Rectal smooth muscle tissue (tissue), 1 donor: ENCODE measurements at regions not wholly inside any gene's neighbourhood (a gene's known extent, or its start where the extent isn't known, plus 50 kb on each side); places are given as distances from the start of the nearest gene placed in this dataset.

ENCODE experiments used
- H3K27ac ChIP-seq: one replicate; pipeline ENCODE4 v1.7.0; 2013; ENCODE audit warnings: low read depth, low read length, inconsistent platforms
- H3K27me3 ChIP-seq: one replicate; pipeline ENCODE4 v1.7.0; 2013; ENCODE audit warnings: low read length; ENCODE audit not compliant: control insufficient read depth, insufficient read depth
- H3K36me3 ChIP-seq: one replicate; pipeline ENCODE4 v1.7.0; 2013; ENCODE audit warnings: low read length; ENCODE audit not compliant: control insufficient read depth, insufficient read depth
- H3K4me1 ChIP-seq: one replicate; pipeline ENCODE4 v1.7.0; 2013; ENCODE audit warnings: low read length; ENCODE audit not compliant: control insufficient read depth, insufficient read depth
- H3K4me3 ChIP-seq: one replicate; pipeline ENCODE4 v1.7.0; 2013; ENCODE audit warnings: low read length
- H3K9ac ChIP-seq: one replicate; pipeline ENCODE4 v1.7.0; 2013; ENCODE audit warnings: low read length

DNA sequence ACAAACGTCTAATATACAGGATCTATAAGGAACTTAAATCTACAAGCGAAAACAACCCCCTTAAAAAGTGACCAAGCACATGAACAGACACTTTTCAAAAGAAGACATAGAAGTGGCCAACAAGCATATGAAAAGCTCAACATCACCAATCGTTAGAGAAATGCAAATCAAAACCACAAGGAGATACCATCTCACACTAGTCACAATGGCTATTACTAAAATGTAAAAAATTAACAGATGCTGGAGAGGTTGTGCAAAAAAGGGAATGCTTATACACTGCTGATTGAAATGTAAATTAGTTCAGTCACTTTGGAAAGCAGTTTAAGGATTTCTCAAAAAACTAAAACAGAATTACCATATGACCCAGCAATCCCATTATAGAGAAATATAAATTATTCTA is 1148.5 kb upstream of the FAM98A start:
- Histone ChIP-seq H3K9ac (no peak overlapping the region), H3K4me1 (no peaks in the 10 kb centered on the region), H3K27ac (no peak overlapping the region), H3K4me3 (no peak overlapping the region), H3K27me3 (no peaks in the 10 kb centered on the region), H3K36me3 (no peaks in the 10 kb centered on the region)

GRCh38 chr2:34738691-34739090 is 1139.6 kb upstream of the FAM98A start:
- Histone ChIP-seq H3K9ac (no peak overlapping the region), H3K36me3 (no peaks in the 10 kb centered on the region), H3K4me3 (no peak overlapping the region), H3K4me1 (no peaks in the 10 kb centered on the region), H3K27ac (no peak overlapping the region), H3K27me3 (no peaks in the 10 kb centered on the region)

DNA sequence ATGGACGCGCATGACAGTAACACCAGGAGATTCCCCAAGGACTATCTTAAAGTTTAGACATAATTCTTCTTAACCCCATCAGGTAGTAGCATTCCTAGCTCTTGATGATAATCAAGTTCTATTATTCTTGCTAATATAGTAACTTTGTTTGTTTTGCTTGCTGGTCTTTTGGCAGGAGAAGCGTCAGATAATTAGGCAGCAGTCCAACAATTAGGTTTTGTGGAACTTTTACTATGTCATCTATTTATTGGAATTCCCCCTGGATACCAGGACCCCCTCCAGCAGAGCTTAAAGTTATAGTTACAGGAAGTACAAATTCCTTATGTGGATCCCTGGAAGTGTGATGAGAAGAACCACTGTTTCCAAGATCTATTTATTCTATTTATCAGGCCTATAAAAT is 1138.0 kb upstream of the FAM98A start:
- H3K27me3 ChIP-seq, result no peaks in the 10 kb centered on the region
- no peak overlapping the region for H3K4me3 ChIP-seq
- H3K9ac ChIP-seq, result no peak overlapping the region
- H3K27ac ChIP-seq, result no peak overlapping the region
- no peaks in the 10 kb centered on the region for H3K4me1 ChIP-seq
- no peaks in the 10 kb centered on the region for H3K36me3 ChIP-seq

GRCh38 chr2:34736482-34736881 is 1137.4 kb upstream of the FAM98A start:
- H3K27ac ChIP-seq, result no peak overlapping the region
- H3K36me3 ChIP-seq, result no peaks in the 10 kb centered on the region
- H3K4me3 ChIP-seq, result no peak overlapping the region
- H3K9ac ChIP-seq, result no peak overlapping the region
- H3K27me3 ChIP-seq, result no peaks in the 10 kb centered on the region
- H3K4me1 ChIP-seq, result no peaks in the 10 kb centered on the region

DNA sequence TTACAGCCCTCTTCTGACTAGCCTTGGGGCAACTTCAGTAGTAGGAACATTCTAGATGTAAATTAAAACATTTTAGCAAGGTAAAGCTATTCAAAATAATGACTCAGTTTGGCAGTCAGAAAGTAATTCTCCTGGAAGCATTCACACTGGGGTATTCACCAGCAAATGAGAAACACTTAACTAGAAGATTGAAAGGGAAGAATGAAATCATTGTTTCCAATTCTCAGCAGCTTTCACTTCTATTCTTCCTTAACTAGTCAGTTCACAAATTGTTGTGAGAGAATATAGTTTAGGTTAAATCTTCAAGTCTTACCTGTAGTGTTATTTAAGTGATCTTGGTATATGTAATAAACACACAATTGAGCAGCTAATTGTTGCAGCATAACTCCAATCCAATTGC is 1135.6 kb upstream of the FAM98A start:
- H3K4me1 ChIP-seq, result no peaks in the 10 kb centered on the region
- no peak overlapping the region for H3K9ac ChIP-seq
- H3K27me3 ChIP-seq, result no peaks in the 10 kb centered on the region
- H3K36me3 ChIP-seq, result no peaks in the 10 kb centered on the region
- no peak overlapping the region for H3K27ac ChIP-seq
- H3K4me3 ChIP-seq, result no peak overlapping the region

- Histone ChIP-seq H3K9ac (no peak overlapping the region), H3K27me3 (no peaks in the 10 kb centered on the region), H3K36me3 (no peaks in the 10 kb centered on the region), H3K27ac (no peak overlapping the region), H3K4me1 (no peaks in the 10 kb centered on the region), H3K4me3 (no peak overlapping the region)
Measured at GRCh38 chr2:34734042-34734441, 1134.9 kb upstream of the FAM98A start.

DNA sequence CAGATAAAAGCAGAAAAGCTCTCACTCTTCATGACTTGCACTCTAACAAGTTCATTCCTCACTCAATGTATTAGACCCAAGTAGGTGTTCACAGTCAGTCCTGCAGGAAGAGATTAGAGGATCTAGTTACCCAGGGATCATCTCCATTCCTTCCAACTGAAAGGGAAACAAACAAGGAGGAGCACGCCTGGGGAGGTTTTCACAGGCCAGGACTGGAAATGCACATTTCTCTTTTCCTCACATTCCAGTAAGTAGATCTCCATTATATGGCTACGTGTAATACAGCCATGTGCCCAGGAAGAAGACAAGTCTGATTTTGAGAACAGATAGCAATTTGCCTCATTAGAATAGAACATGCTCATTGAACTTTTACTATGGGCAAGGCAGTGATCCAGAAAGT is 1132.2 kb upstream of the FAM98A start:
- H3K4me1 ChIP-seq, result no peaks in the 10 kb centered on the region
- H3K27me3 ChIP-seq, result no peaks in the 10 kb centered on the region
- no peaks in the 10 kb centered on the region for H3K36me3 ChIP-seq
- no peak overlapping the region for H3K4me3 ChIP-seq
- H3K9ac ChIP-seq, result no peak overlapping the region
- no peak overlapping the region for H3K27ac ChIP-seq

DNA sequence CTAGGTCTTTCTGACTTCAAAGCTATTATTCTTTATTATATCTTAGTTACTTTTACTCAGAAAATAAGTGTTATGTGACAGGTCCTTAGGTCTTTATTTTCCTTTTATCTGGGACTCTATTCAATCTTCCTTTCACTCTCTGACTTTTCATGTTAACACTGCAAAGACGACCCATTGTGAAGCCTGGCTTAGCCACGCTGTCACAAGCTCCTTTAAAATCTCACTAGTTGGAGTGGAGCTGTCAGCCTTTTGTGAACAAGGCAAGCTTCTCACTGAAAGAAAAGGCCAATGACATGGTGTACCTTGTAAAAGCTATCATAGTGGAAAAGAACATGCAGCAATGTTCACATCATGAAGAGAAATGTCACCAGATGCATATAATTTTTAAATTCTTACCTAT is 1130.7 kb upstream of the FAM98A start:
- H3K9ac ChIP-seq, result no peak overlapping the region
- H3K36me3 ChIP-seq, result no peaks in the 10 kb centered on the region
- no peak overlapping the region for H3K4me3 ChIP-seq
- no peak overlapping the region for H3K27ac ChIP-seq
- H3K27me3 ChIP-seq, result no peaks in the 10 kb centered on the region
- H3K4me1 ChIP-seq, result no peaks in the 10 kb centered on the region

GRCh38 chr2:34724107-34724506 is 1125.0 kb upstream of the FAM98A start:
- Histone ChIP-seq H3K27ac (no peak overlapping the region), H3K4me3 (no peak overlapping the region), H3K4me1 (no peaks in the 10 kb centered on the region), H3K9ac (no peak overlapping the region), H3K27me3 (no peaks in the 10 kb centered on the region), H3K36me3 (no peaks in the 10 kb centered on the region)

- H3K9ac ChIP-seq, result no peak overlapping the region
- no peaks in the 10 kb centered on the region for H3K27me3 ChIP-seq
- no peak overlapping the region for H3K4me3 ChIP-seq
- H3K27ac ChIP-seq, result no peak overlapping the region
- H3K36me3 ChIP-seq, result no peaks in the 10 kb centered on the region
- H3K4me1 ChIP-seq, result no peaks in the 10 kb centered on the region
Measured at GRCh38 chr2:34723683-34724082, 1124.6 kb upstream of the FAM98A start.

GRCh38 chr2:34719206-34719605 is 1120.1 kb upstream of the FAM98A start:
- no peaks in the 10 kb centered on the region for H3K27me3 ChIP-seq
- no peaks in the 10 kb centered on the region for H3K36me3 ChIP-seq
- H3K4me1 ChIP-seq, result no peaks in the 10 kb centered on the region
- no peak overlapping the region for H3K9ac ChIP-seq
- H3K27ac ChIP-seq, result no peak overlapping the region
- no peak overlapping the region for H3K4me3 ChIP-seq

DNA sequence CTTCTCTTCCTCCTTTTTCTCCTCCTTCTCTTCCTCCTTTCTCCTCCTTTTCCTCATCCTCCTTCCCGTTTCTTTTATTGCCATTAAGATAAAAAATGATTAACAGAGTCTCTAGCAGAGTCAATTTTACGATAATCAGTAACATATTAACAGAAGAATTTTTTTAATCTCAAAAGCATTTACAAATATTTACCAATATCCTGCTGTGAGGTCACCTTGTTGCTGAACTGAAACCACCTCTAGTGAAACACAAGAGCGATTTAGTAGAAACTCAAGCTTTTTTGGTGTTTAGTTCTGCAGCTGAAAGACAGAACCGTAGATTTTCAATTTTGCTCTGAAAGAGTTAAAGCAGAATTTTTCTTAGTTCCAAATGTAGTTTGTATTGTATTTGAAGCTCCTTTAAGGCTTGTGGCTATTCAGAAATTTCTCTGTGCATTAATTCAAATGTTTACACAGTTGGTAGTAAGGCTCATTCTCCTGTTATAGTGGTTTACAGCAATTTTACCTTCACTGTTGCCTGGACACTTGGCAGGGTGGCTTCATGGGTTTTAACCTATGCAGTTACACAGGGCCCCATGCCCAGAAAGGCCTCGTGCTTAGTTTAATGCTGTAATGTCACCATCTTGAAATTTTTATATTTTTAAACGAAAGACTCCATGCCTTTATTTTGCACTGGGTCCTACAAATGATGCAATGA is 1106.6 kb upstream of the FAM98A start:
- no peaks in the 10 kb centered on the region for H3K27me3 ChIP-seq
- H3K4me3 ChIP-seq, result no peak overlapping the region
- no peak overlapping the region for H3K27ac ChIP-seq
- H3K36me3 ChIP-seq, result no peaks in the 10 kb centered on the region
- no peak overlapping the region for H3K9ac ChIP-seq
- H3K4me1 ChIP-seq, result no peaks in the 10 kb centered on the region

DNA sequence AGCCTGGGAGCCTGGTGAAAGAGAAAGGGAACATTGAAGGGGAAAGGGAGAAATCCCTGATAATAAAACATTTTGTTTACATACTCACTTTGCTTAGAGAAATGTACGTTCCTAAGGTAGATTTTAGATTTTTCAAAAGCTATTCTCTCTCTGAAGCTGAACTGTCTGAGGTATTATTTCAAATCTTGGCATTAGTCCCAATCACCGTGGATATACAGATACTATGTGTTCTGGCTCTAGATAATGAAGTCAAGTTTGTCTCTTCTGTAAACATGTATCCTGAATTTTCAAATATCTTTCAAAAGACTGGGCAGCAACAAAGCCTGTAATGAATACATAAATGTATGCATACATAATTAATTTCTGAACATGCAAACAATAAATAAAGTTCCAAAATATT is 1104.2 kb upstream of the FAM98A start:
- Histone ChIP-seq H3K27me3 (no peaks in the 10 kb centered on the region), H3K36me3 (no peaks in the 10 kb centered on the region), H3K9ac (no peak overlapping the region), H3K27ac (no peak overlapping the region), H3K4me3 (no peak overlapping the region), H3K4me1 (no peaks in the 10 kb centered on the region)
